K562 (cell line): ENCODE measurements at regions not wholly inside any gene's neighbourhood (a gene's known extent, or its start where the extent isn't known, plus 50 kb on each side); places are given as distances from the start of the nearest gene placed in this dataset.
A peak's percentile ranks its signal among the peaks of the same experiment; 100 is the strongest.
"Not testable (repeated sequence)": the region's sequence is repeated elsewhere in the genome, so short reads cannot be mapped to it uniquely, and the experiment has no call there.

ENCODE experiments used
- ATAC-seq: fragments of 200-7000 bp; cut with Tn5 transposase; 3 replicates; pipeline ENCODE4 v1.9.1; 2020; ENCODE audit warnings: moderate library complexity
- BruUV-seq: library from RNA; stranded (reverse); fragments of 400-500 nt; replicated peaks from 2 replicates; lab custom pipeline; 2021; lab: Mats Ljungman, UMichigan
- CTCF ChIA-PET: fragments of 300-600 bp; formaldehyde crosslinking; extraction: SDS; loops from one replicate; lab custom pipeline; 2021; ENCODE audit warnings: low intra/inter-chr PET ratio; lab: Yijun Ruan, JAX
- POLR2A ChIA-PET: fragments of 300-600, 350-650 bp; sonication (Branson Sonifier 250); formaldehyde crosslinking; extraction: SDS; loops from one replicate; lab custom pipeline; 2021; ENCODE audit warnings: antibody characterized with exemption, inconsistent platforms; lab: Yijun Ruan, JAX
- DNase-seq, 4 experiments: peaks; one replicate each; pipeline versions ENCODE4 v3.0.0 to v3.0.0-alpha.2; 2011 to 2018; ENCODE audit warnings: low spot score in 3 of 4, mixed read lengths in 3 of 4; ENCODE audit errors: extremely low read depth in 1 of 4
- FAIRE-seq: peaks from 2 replicates; lab custom pipeline; 2011; peaks lifted over from hg19 to GRCh38; lab: Jason Lieb, UNC
- H2AFZ ChIP-seq: 2 replicates; pipeline ENCODE4 v1.6.0; 2011; ENCODE audit warnings: low read depth, low read length, control low read depth, inconsistent platforms
- H3K27ac ChIP-seq: fragments of 200-600 bp; 3 replicates; pipeline ENCODE4 v1.8.0; 2011; ENCODE audit warnings: low read depth, mild to moderate bottlenecking, control low read depth, inconsistent platforms, low read length, moderate library complexity, mixed read lengths; ENCODE audit errors: extremely low read depth
- H3K27me3 ChIP-seq, 2 experiments: fragments of 300-600 bp in 1 of 2; 2 replicates in 1 of 2; 3 replicates in 1 of 2; pipeline versions ENCODE4 v1.6.0 to v1.8.0; 2011; ENCODE audit warnings: inconsistent platforms in 2 of 2, low read length in 2 of 2, mild to moderate bottlenecking in 1 of 2, mixed read lengths in 1 of 2, moderate library complexity in 1 of 2; ENCODE audit not compliant: control insufficient read depth in 2 of 2, insufficient read depth in 2 of 2
- H3K36me3 ChIP-seq: fragments of 300-600 bp; 3 replicates; pipeline ENCODE4 v1.8.0; 2011; ENCODE audit warnings: mild to moderate bottlenecking, low read length, inconsistent platforms; ENCODE audit not compliant: control insufficient read depth, insufficient read depth
- H3K4me1 ChIP-seq, 2 experiments: fragments of 200-600 bp in 1 of 2; replicated peaks in 1 of 2; 2 replicates in 1 of 2; 3 replicates in 1 of 2; pipeline versions ENCODE4 v1.5.1 to v1.8.0; 2011; ENCODE audit warnings: inconsistent platforms in 2 of 2, low read length in 2 of 2, mild to moderate bottlenecking in 1 of 2, mixed read lengths in 1 of 2, moderate library complexity in 1 of 2; ENCODE audit not compliant: control insufficient read depth in 2 of 2, insufficient read depth in 2 of 2
- H3K4me2 ChIP-seq: 2 replicates; pipeline ENCODE4 v1.6.1; 2011; ENCODE audit warnings: low read length, control low read depth, inconsistent platforms, mixed read lengths; ENCODE audit not compliant: insufficient read depth
- H3K4me3 ChIP-seq: fragments of 200-600 bp; sonication (generic), shearing (Covaris generic); 2 replicates; pipeline ENCODE4 v1.5.1; 2016; ENCODE audit warnings: control low read depth, inconsistent platforms
- H3K79me2 ChIP-seq: fragments of 200-600 bp; 3 replicates; pipeline ENCODE4 v1.8.0; 2011; ENCODE audit warnings: low read length, inconsistent platforms; ENCODE audit not compliant: control insufficient read depth, insufficient read depth
- H3K9ac ChIP-seq, 2 experiments: 2 replicates each; pipeline versions ENCODE4 v1.6.0 to v1.6.1; 2011; ENCODE audit warnings: low read depth in 2 of 2, low read length in 2 of 2, control low read depth in 1 of 2, inconsistent platforms in 1 of 2, mild to moderate bottlenecking in 1 of 2, mixed read lengths in 1 of 2; ENCODE audit not compliant: insufficient read depth in 1 of 2
- H3K9me1 ChIP-seq: one replicate; pipeline ENCODE4 v1.6.0; 2011; ENCODE audit warnings: inconsistent platforms, mild to moderate bottlenecking, low read length, moderate library complexity; ENCODE audit not compliant: control insufficient read depth, insufficient read depth
- H3K9me3 ChIP-seq: replicated peaks from 2 replicates; pipeline ENCODE4 v1.5.1; 2011; ENCODE audit warnings: low read depth, low read length, inconsistent platforms; ENCODE audit not compliant: control insufficient read depth, insufficient read depth
- H4K20me1 ChIP-seq: replicated peaks from 2 replicates; pipeline ENCODE4 v1.6.1; 2011; ENCODE audit warnings: low read length, inconsistent platforms, mixed read lengths; ENCODE audit not compliant: control insufficient read depth, insufficient read depth
- C11orf30 ChIP-seq: fragments of 450-650 bp; IDR thresholded peaks from 2 replicates; pipeline ENCODE4 v1.6.1; 2016; ENCODE audit warnings: low read depth, mild to moderate bottlenecking
- GABPB2 ChIP-seq: fragments of 250-450 bp; sonication (Bioruptor Pico); conservative IDR thresholded peaks from 2 replicates; pipeline ENCODE4 v1.5.1; 2021; ENCODE audit warnings: mild to moderate bottlenecking
- MEF2A ChIP-seq: IDR thresholded peaks from 2 replicates; pipeline ENCODE4 v1.6.1; 2011; ENCODE audit warnings: low read depth, mild to moderate bottlenecking, low read length, moderate library complexity; ENCODE audit not compliant: control insufficient read depth
- MEF2D ChIP-seq: conservative IDR thresholded peaks from 2 replicates; pipeline ENCODE4 v1.6.1; 2016; ENCODE audit warnings: low read depth, missing genetic modification characterization, missing compliant biosample characterization
- PBX2 ChIP-seq, 2 experiments: IDR thresholded peaks in 1 of 2; conservative IDR thresholded peaks in 1 of 2; 2 replicates each; pipeline ENCODE4 v1.6.1; 2016; ENCODE audit warnings: low read depth in 2 of 2, mild to moderate bottlenecking in 1 of 2, missing compliant biosample characterization in 1 of 2, missing genetic modification characterization in 1 of 2, moderate library complexity in 1 of 2
- ZC3H4 ChIP-seq: sonication (generic); formaldehyde crosslinking; IDR thresholded peaks from 2 replicates; pipeline ENCODE4 v1.9.0; 2021; ENCODE audit warnings: missing genetic modification reagents, borderline replicate concordance
- ZNF316 ChIP-seq: fragments of 450-650 bp; IDR thresholded peaks from 2 replicates; pipeline ENCODE4 v1.6.1; 2016
- WGBS: fragments of 100-300 bp; shearing (Covaris generic); methylation state at CpG from one replicate; pipeline ENCODE4 v1.1.6; 2016; ENCODE audit warnings: low coverage, mixed read lengths; ENCODE audit not compliant: insufficient coverage; ENCODE audit errors: missing lambda C conversion rate; 5-methylcytosine and 5-hydroxymethylcytosine counted together
- in situ Hi-C: fragments of 300-500 bp; cut with MboI; formaldehyde crosslinking; loops from 4 replicates; pipeline ENCODE4 v1.15.0; 2018; ENCODE audit warnings: inconsistent platforms, mixed read lengths
- intact Hi-C: fragments of 100-400 bp; cut with micrococcal nuclease; formaldehyde crosslinking; loops from 2 replicates; pipeline ENCODE4 v1.14.2; 2022

GRCh38 chr1:157249326-157249725, 111.1 kb upstream of the ETV3 start (continued):
- TF ChIP-seq GABPB2 (CRISPR knock-in tag): no peak

- in situ Hi-C loops, H3K4me1 ChIP-seq, H3K79me2 ChIP-seq, H3K9me1 ChIP-seq, H3K9me3 ChIP-seq, H4K20me1 ChIP-seq, ATAC-seq, H2AFZ ChIP-seq, H3K27ac ChIP-seq, FAIRE-seq, H3K36me3 ChIP-seq, DNase-seq, POLR2A ChIA-PET, H3K4me2 ChIP-seq, H3K9ac ChIP-seq, intact Hi-C loops, H3K27me3 ChIP-seq, BruUV-seq, H3K4me3 ChIP-seq, CTCF ChIA-PET: not testable (repeated sequence)
- 3% methylated on average over 2 of the region's 2 CpGs for WGBS
- peak; percentile 60 for TF ChIP-seq ZNF316
- TF ChIP-seq C11orf30: 0 out of 2 replicates have a peak, but pooled peaks have one; percentile 25
Measured at GRCh38 chr1:157247764-157248049, 109.5 kb upstream of the ETV3 start.

GRCh38 chr1:157247005-157247763, 109.0 kb upstream of the ETV3 start:
- in situ Hi-C loops (no loop called here), intact Hi-C loops (no loop called here)
- no peak for FAIRE-seq
- H3K9ac ChIP-seq: no peak overlapping the region
- H3K4me1 ChIP-seq: no peaks in the 10 kb centered on the region; a peak in 1 of 5 replicates
- DNase-seq: no peak
- no peak overlapping the region for H3K27ac ChIP-seq
- no peaks in the 10 kb centered on the region for H3K9me1 ChIP-seq
- no peaks in the 10 kb centered on the region for H3K79me2 ChIP-seq
- no peaks in the 10 kb centered on the region for H3K9me3 ChIP-seq
- ChIA-PET POLR2A (interaction anchor here (0.6 kb wide), 1 partner anchor 255 kb away, joined by 3 read pairs; no protein-coding TSS in a partner anchor), CTCF (no interaction called here)
- no peaks in the 10 kb centered on the region for H3K36me3 ChIP-seq
- no peaks in the 10 kb centered on the region for H3K27me3 ChIP-seq
- peak overlapping the region; percentile 3; the same call in 1 of the 2 replicates for H2AFZ ChIP-seq
- H3K4me2 ChIP-seq: peak overlapping the region; percentile 12
- ATAC-seq: no peak
- no TSS peak for BruUV-seq
- peak; percentile 83 for TF ChIP-seq MEF2D
- peak; percentile 72; the same call in 1 of the 2 replicates for TF ChIP-seq MEF2A
- TF ChIP-seq ZC3H4 (CRISPR knock-in tag): no peak
- TF ChIP-seq PBX2 (CRISPR knock-in tag; IDR thresholded peaks at IDR 0.05; ENCODE audit: low read depth): no peak
- TF ChIP-seq PBX2 (tag; conservative IDR thresholded peaks at IDR 0.05; ENCODE audit: low read depth): 0 out of 2 replicates have a peak, but pooled peaks have one; percentile 7
- 53% methylated on average over 2 of the region's 2 CpGs for WGBS
- no peak overlapping the region for H3K4me3 ChIP-seq
- H4K20me1 ChIP-seq: no peaks in the 10 kb centered on the region
